RWPE1 (cell line): ENCODE measurements at regions not wholly inside any gene's neighbourhood (a gene's known extent, or its start where the extent isn't known, plus 50 kb on each side); places are given as distances from the start of the nearest gene placed in this dataset.

ENCODE experiments used
- CTCF ChIA-PET: fragments of 350-600 bp; sonication (Branson Sonifier 250); formaldehyde crosslinking; extraction: SDS; loops from one replicate; lab custom pipeline; 2021; lab: Yijun Ruan, JAX
- POLR2A ChIA-PET: fragments of 400-600 bp; formaldehyde crosslinking; extraction: SDS; loops from one replicate; lab custom pipeline; 2020; ENCODE audit warnings: antibody characterized with exemption; ENCODE audit not compliant: low non-redundant PET; lab: Yijun Ruan, JAX
- DNase-seq: peaks from one replicate; pipeline ENCODE4 v3.0.0; 2012; ENCODE audit warnings: low spot score
- H3K27ac ChIP-seq: fragments of 450-650 bp; 2 replicates; pipeline ENCODE4 v1.5.1; 2017
- CTCF ChIP-seq: fragments of 450-650 bp; conservative IDR thresholded peaks from 2 replicates; pipeline ENCODE4 v1.5.1; 2017; ENCODE audit warnings: low read depth, mild to moderate bottlenecking

GRCh38 chr3:74739242-74739641 is 124.8 kb upstream of the CNTN3 start:
- ChIA-PET POLR2A (no interaction called here), CTCF (no interaction called here)

GRCh38 chr3:74722211-74722610 is 107.8 kb upstream of the CNTN3 start:
- ChIA-PET CTCF (no interaction called here), POLR2A (no interaction called here)
- no peak for TF ChIP-seq CTCF
- no peak overlapping the region for H3K27ac ChIP-seq
- no peak for DNase-seq

More at GRCh38 chr3:74739242-74739641, 124.8 kb upstream of the CNTN3 start:
- DNase-seq, result no peak
- TF ChIP-seq CTCF, result no peak
- H3K27ac ChIP-seq, result no peak overlapping the region

- TF ChIP-seq CTCF, result no peak
- ChIA-PET POLR2A (no interaction called here), CTCF (no interaction called here)
- H3K27ac ChIP-seq, result no peak overlapping the region
- DNase-seq, result no peak
Measured at GRCh38 chr3:74713977-74714376, 99.5 kb upstream of the CNTN3 start.

GRCh38 chr3:74711913-74712512 is 97.6 kb upstream of the CNTN3 start:
- no peak overlapping the region for H3K27ac ChIP-seq
- ChIA-PET POLR2A (no interaction called here), CTCF (no interaction called here)
- no peak for TF ChIP-seq CTCF
- DNase-seq, result no peak

- no peak overlapping the region for H3K27ac ChIP-seq
- TF ChIP-seq CTCF, result no peak
- POLR2A ChIA-PET, result no interaction called here
- CTCF ChIA-PET, result no interaction called here
- DNase-seq, result no peak
Measured at GRCh38 chr3:74709951-74710350, 95.5 kb upstream of the CNTN3 start.

- TF ChIP-seq CTCF, result no peak
- no peak for DNase-seq
- no peak overlapping the region for H3K27ac ChIP-seq
- ChIA-PET POLR2A (no interaction called here), CTCF (no interaction called here)
Measured at GRCh38 chr3:74693696-74694393, 79.4 kb upstream of the CNTN3 start.
